GM21447 (cell line): ENCODE measurements at regions not wholly inside any gene's neighbourhood (a gene's known extent, or its start where the extent isn't known, plus 50 kb on each side); places are given as distances from the start of the nearest gene placed in this dataset.

Experiments
- ATAC-seq: cut with Tn5 transposase; IDR thresholded peaks from one replicate; pipeline ENCODE4 v1.9.1; 2021; ENCODE audit not compliant: unreplicated experiment

DNA sequence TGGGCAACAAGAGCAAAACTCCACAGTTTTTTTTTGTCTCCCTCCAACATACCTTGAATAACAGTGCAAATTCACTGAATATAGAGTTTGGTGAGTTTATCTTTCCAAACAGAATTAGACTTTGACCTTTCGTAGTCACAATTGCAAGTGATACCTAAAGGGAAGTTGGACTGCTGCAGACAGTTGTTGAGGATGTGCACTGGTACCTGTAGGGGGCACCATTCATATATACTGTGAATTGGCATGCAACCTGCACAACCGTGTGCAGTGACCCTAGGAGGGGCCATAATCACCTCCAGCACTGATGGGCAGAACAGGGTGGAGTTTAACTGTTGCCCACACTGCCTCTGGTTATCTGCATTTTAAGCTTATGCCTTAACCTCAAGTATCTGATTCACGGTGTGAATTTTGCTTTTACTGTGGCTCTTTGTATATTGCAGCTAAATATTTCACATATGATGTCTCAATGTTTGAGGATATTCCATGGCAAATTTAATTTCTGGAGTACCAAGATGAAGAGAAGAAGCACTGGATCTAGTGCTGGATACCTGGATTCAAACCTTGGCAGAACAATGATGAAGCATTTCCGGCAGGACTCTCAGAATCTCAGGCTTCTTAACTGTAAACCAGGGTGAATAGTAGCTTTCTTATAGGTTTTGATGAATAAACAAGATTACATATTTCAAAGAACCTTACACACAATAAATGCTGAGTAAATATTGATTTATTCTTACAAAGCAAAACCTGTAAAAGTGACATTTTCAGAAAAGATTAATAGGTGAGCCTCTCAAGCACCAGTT is 144.3 kb downstream of the ACTBL2 start:
- ATAC-seq = peak; percentile 66

DNA sequence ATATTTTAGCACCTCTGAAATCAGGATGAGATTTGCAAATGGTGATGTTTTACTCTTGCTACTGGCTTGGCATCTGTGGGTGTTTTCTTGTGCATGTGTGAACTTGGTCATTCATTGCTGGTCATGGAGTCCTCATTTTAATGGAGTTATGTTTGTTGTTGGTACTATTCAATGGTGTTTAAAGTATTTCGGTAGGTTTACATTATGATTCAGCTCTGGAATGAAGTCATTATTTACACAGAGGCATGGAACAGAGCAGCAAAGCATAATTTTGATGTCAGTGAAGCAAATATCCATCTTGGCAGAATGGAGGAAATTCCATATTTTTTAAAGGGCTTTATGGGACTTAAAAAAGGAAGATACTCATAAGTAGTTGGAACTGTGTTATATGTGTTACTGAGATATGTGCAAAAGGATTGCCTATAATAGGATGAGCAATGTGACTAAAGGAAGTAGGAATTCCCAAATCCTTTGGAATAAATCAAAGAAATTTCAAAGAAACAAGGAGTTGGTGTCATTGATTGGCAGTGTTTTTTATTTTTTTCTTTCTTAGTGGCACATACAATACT is 147.4 kb downstream of the ACTBL2 start:
- ATAC-seq = no peak

DNA sequence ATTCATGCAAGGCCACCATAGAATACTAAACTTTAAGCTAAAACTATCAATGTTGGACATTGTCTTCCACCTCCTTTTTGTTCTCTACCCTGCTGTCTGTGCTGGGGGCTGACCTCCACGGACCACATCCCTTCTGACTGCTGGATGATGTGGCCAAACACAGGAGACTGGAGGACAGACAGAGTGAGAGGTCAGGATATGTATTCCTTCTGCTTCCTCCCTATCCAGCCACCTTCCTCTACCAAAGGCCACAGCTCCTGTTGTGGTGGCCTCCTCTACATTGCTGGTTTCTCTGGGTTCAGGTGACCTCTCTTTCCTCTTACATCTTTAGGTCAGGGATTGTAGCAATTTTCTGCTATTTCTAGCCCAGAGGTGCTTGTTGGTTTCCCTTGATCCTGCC is 148.1 kb downstream of the ACTBL2 start:
- no peak for ATAC-seq

DNA sequence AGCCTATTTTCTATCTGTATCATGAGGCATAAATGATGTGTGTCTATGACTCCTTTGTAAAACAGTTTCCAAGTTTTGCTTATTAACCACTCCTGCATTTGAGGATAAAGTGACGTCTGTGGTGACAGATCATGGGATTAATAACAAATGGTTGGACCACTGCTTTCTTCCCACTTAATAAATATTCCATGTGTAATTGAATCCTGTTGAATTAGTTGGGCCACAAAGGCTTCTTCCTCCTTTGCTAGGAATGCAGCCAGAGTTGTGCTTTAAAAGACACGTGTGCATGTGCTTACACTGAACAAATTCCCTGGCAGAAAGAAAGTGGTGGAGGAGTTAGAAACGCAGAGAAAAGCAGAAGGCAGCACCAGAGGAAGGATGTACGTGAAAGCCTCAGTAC is 150.2 kb downstream of the ACTBL2 start:
- no peak for ATAC-seq

DNA sequence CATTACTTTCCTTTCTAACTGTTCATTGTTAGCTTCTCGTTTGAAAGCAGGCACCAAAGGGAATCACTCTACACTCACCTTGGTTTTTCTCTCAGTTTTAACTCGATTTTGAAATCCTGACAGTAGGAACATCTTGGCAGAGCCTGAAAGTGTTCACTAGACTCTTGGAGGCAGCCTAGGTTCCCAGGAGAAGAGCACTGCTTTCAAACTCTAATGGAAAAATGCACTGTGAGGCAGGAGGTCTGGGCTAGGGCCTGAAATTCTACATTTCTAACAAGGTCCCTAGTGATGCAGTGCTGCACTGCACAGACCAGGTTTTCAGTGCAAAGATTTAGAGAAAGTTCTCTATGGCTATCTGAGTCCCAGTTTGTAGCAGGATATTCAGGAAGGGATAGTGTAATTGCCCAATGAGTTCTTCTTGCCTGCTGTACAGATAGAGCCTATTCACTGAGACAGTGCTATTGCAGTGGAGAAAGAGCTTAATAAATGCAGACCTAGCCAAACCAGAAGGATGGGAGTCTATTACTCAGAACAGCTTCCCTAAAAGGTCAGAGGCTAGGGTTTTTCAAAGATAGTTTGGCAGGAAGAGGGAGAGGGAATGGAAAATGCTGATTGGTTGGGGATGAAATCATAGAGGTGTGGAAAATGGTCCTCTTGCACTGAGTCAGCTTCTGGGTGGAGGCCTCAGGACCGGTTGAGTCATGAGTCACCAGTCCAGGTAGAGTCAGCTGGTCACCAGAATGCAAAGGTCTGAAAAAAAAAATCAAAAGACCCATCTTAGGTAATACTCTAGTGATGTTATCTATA is 153.9 kb downstream of the GPBP1 start:
- no peak for ATAC-seq

DNA sequence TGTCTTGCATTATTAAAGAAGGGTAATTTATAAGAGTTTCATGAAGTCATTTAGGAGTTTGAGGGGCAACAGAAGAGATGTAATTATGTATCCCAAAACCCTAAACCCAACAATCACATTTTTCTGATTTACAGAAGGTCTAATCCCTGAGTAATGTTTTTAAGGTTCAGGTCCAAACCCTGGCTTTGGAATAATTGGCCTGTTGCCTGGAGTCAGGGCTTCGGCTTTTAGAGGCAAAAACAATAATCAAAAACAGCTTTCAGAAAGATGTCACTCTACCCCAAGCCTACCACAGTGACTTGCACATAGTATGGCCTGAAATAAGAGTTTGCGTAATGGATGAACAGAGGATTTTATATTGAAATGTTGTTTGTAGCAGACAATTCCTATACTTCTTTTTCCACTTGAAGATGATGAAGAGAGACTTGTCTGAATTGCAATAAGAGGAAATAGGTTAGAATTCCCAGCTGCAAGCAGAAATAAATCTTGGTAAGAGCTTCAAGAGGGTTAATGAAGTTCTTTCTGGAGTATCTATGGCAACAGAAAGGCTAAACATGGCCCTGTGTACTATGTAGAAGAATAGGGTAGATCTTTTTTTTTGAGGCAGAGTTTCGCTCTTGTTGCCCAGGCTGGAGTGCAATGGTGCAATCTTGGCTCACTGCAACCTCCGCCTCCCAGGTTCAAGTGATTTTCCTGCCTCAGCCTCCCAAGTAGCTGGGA is 152.0 kb downstream of the GPBP1 start:
- no peak for ATAC-seq

DNA sequence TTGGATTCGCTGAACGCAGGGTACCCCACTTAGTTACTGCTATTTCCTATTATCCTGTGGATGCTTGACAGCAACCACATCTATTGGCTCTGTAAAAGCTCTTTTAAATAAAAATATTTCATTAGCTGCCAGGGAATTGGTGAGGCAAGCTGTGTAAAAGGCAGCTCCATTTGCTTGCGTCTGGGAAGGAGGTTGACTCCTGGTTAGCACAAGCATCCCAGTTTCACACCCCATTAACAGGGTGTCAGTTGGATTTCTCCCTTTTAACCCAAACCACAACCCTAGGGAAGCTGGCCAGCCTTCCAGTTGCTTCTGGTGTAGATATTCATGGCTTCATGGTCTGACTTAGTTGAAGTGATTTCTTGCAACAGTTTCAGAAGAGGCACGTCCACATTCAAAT is 151.0 kb downstream of the GPBP1 start:
- no peak for ATAC-seq

DNA sequence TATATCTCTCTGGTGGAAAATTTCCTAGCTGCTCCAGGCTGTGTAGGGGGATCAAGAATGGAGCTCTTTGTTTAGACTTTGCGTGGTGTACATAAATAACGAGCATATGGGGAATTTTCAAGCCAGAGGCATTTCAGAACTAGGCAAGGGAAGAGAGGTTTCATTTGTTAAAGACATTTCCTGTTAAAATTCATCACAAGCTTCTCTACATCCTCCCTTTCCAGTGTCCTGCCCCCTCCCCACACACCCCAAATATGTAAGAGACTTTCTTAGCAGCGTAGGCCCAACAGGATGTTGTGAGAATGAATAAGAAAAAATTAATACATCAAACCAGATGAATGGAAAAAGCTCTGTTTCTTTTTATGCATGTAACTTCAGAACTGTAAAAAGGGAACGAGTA is 150.3 kb downstream of the GPBP1 start:
- no peak for ATAC-seq

DNA sequence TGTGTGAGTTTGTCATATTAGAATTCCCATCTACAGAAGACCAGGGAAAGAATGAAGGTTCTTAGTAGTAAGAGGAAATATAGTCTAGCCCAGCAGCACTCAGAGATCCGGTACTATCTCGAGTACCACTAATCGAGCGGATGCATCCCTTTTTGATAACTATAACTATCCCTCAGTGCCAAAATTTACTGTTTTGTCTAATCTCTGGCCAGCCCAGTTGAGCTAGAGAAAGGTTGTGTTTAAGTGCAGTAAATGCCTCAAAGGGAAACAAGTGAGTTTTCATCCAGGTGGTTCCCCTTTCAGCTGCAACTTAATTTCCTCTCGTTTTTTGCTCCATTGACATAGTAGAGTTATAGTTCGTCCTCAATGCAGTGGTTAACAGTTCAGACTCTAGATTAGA is 146.7 kb downstream of the GPBP1 start:
- no peak for ATAC-seq

DNA sequence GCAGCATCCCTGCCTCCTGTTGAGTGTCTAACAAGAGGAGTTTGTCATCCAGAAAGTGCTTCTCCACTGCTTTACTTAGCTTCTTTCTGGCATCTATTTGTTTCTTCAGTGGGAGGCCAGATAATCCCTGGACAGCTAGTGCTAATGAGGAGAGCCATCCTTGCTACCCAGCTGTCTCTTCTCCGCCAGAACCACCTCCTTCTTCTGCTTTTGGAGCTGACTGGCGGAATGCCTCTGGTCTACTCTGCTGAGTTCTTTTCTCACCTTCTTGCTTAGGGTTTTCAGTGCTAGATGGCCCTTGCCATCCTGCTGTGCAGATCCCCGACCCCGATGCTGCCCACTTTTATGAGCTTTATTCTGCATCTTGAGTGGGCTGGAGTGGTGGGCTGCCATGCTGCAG is 145.8 kb downstream of the GPBP1 start:
- ATAC-seq = no peak

DNA sequence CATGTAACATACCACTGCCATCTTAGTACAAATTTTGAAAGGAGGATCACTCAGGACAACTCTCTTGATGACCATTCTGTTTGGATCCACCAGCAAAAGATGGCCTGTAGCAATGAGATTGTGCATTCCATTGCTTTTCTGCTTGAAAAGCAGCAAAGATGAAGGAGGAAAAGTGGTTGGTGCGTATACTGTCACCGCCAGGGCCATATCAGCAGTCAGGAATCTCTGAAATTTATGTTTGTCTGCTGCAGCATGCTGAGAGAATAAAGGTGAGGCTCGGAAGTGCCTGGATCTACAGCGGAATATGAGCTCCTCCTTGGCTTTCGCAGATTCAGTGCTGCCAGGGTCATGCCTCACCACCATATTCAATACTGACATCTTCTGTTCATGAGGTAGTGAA is 144.4 kb downstream of the GPBP1 start:
- ATAC-seq = no peak

DNA sequence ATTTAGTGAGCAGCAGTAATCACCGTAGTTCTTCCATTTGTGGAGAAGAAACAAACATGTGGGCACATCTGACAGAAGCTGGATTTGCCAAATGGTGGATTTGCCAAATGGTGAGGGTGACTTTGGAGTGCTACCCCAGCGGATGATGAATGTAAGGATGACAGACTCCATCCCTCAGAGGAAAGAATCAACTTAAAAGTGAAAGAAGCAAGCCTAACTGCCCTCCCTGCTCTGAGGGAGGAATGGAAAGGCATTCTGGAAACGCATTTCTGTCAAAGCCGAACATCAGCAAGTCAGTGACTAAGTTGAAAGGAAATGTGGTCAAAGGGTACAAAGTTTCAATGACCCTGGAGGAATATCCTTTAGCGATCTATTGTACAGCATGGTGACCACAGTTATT is 143.5 kb downstream of the GPBP1 start:
- no peak for ATAC-seq

DNA sequence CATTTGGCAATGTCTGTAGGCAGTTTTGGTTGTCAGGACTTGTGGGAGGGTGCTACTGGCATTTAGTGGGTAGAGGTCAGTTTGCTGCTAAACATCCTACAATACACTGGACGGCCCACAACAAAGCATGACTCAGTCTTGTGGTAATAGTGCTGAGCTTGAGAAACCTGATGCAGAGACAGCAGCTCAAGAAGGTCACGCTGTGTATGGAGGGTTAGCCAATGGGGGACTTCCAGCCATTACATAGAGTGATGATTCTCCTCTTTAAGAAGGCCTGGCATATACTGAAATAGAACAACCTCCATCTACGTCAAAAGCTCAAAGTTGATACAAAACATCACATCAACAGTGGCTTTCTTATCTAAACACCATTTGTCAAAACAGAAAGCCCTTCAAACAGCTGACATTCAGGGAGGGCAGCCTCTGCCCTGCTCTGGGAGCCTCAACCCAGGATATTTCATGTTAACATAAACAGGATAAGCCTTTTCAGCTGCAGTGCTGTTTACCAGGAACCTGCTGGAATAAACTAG is 143.0 kb downstream of the GPBP1 start:
- ATAC-seq = no peak

DNA sequence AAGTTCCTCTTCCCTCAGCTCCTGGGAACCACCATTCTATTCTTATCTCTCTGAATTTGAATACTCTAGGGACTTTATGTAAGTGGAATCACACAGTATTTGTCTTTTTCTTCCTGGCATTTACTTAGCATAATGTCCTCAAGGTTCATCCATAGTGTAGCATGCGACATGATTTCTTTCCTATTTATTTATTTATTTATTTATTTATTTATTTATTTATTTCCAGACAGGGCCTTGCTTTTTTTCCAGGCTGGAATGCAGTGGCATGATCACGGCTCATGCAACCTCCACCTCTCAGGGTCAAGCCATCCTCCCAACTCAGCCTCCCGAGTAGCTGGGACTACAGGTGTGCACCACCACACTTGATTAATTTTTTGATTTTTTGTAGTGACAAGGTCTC is 142.1 kb downstream of the GPBP1 start:
- ATAC-seq = no peak
